ENCODE measurements at regions not wholly inside any gene's neighbourhood (a gene's known extent, or its start where the extent isn't known, plus 50 kb on each side); places are given as distances from the start of the nearest gene placed in this dataset.
A peak's percentile ranks its signal among the peaks of the same experiment; 100 is the strongest.

- H3K4me3 ChIP-seq (replicated peaks in 1 of 3; ENCODE audit: insufficient read depth in 1 of 3, low read depth in 1 of 3, low read length in 3 of 3) = no peak overlapping the region
- H3K9me3 ChIP-seq (replicated peaks; ENCODE audit: control insufficient read depth, insufficient read depth, low read length) = no peaks in the 10 kb centered on the region
- peak; percentile 13 for DNase-seq (ENCODE audit: low read depth, low spot score)
- peaks cover 0 to 7% of the 10 kb centered on the region in 2 experiments for H3K27me3 ChIP-seq (ENCODE audit: control insufficient read depth in 2 of 2, insufficient read depth in 2 of 2, low read length in 2 of 2)
- no peaks in the 10 kb centered on the region for H3K4me1 ChIP-seq (ENCODE audit: control insufficient read depth, extremely low read depth, insufficient read depth, low read length)
- H3K4me2 ChIP-seq (ENCODE audit: insufficient read depth, low read length) = no peak overlapping the region
- ChIA-PET POLR2A (no interaction called here), CTCF (interaction anchor here (0.6 to 1.5 kb wide), 2 partner anchors 11 to 784 kb away, joined by 3 read pairs; no protein-coding TSS in a partner anchor)
- no peak for TF ChIP-seq JUN (IDR thresholded peaks at IDR 0.05; ENCODE audit: borderline replicate concordance, insufficient read depth, insufficient read length, low read depth)
- TF ChIP-seq, protein P1, sequence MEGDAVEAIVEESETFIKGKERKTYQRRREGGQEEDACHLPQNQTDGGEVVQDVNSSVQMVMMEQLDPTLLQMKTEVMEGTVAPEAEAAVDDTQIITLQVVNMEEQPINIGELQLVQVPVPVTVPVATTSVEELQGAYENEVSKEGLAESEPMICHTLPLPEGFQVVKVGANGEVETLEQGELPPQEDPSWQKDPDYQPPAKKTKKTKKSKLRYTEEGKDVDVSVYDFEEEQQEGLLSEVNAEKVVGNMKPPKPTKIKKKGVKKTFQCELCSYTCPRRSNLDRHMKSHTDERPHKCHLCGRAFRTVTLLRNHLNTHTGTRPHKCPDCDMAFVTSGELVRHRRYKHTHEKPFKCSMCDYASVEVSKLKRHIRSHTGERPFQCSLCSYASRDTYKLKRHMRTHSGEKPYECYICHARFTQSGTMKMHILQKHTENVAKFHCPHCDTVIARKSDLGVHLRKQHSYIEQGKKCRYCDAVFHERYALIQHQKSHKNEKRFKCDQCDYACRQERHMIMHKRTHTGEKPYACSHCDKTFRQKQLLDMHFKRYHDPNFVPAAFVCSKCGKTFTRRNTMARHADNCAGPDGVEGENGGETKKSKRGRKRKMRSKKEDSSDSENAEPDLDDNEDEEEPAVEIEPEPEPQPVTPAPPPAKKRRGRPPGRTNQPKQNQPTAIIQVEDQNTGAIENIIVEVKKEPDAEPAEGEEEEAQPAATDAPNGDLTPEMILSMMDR (IDR thresholded peaks at IDR 0.05; ENCODE audit: extremely low read depth in 1 of 2, insufficient read depth in 1 of 2, low read depth in 1 of 2, low read length in 2 of 2) = peak; percentile 18 to 19
- no peaks in the 10 kb centered on the region for H3K79me2 ChIP-seq (ENCODE audit: control insufficient read depth, insufficient read depth, low read length)
- H3K27ac ChIP-seq (ENCODE audit: insufficient read depth, low read depth, low read length) = no peak overlapping the region
- no TSS peak for BruUV-seq (replicated peaks)
- dilution Hi-C loops (cut with MboI; ENCODE audit: extremely low pct_ligation_motif_present, low sequenced_read_pairs) (no loop called here), intact Hi-C loops (cut with micrococcal nuclease) (loop anchor here (5.0 kb wide), 1 partner anchor 1022 kb away; no protein-coding TSS in a partner anchor)
- H3K9ac ChIP-seq (replicated peaks; ENCODE audit: extremely low read depth, insufficient read depth, low read length) = no peak overlapping the region
- no peak for FAIRE-seq
- H3K9me1 ChIP-seq (replicated peaks; ENCODE audit: control insufficient read depth, extremely low read depth, insufficient read depth, low read length) = no peaks in the 10 kb centered on the region
- no peak overlapping the region for H2AFZ ChIP-seq (ENCODE audit: low read depth, low read length)
- no peaks in the 10 kb centered on the region for H4K20me1 ChIP-seq (replicated peaks; ENCODE audit: control insufficient read depth, extremely low read depth, insufficient read depth, low read length)
- H3K36me3 ChIP-seq (ENCODE audit: control insufficient read depth in 2 of 2, extremely low read depth in 1 of 2, insufficient read depth in 2 of 2, low read length in 2 of 2) = no peaks in the 10 kb centered on the region
Measured at GRCh38 chr4:16450724-16451123, 224.5 kb upstream of the TAPT1 start.

- dilution Hi-C loops (cut with MboI; ENCODE audit: extremely low pct_ligation_motif_present, low sequenced_read_pairs) = no loop called here
- DNase-seq (ENCODE audit: low read depth, low spot score) = no peak
- no peak overlapping the region for H3K27ac ChIP-seq (ENCODE audit: insufficient read depth, low read depth, low read length)
- intact Hi-C loops (cut with micrococcal nuclease) = loop anchor here (5.0 kb wide), 1 partner anchor 1022 kb away; no protein-coding TSS in a partner anchor
- no peaks in the 10 kb centered on the region for H4K20me1 ChIP-seq (replicated peaks; ENCODE audit: control insufficient read depth, extremely low read depth, insufficient read depth, low read length)
- H3K9me3 ChIP-seq (replicated peaks; ENCODE audit: control insufficient read depth, insufficient read depth, low read length) = no peaks in the 10 kb centered on the region
- BruUV-seq (replicated peaks) = no TSS peak
- H3K36me3 ChIP-seq (ENCODE audit: control insufficient read depth in 2 of 2, extremely low read depth in 1 of 2, insufficient read depth in 2 of 2, low read length in 2 of 2) = no peaks in the 10 kb centered on the region
- ChIA-PET CTCF (interaction anchor here (1.0 to 1.5 kb wide), 2 partner anchors 11 to 1022 kb away, joined by 3 to 5 read pairs; no protein-coding TSS in a partner anchor), POLR2A (no interaction called here)
- H3K4me2 ChIP-seq (ENCODE audit: insufficient read depth, low read length) = no peak overlapping the region
- no peak overlapping the region for H3K4me3 ChIP-seq (replicated peaks in 1 of 3; ENCODE audit: insufficient read depth in 1 of 3, low read depth in 1 of 3, low read length in 3 of 3)
- no peaks in the 10 kb centered on the region for H3K9me1 ChIP-seq (replicated peaks; ENCODE audit: control insufficient read depth, extremely low read depth, insufficient read depth, low read length)
- FAIRE-seq = no peak
- no peaks in the 10 kb centered on the region for H3K79me2 ChIP-seq (ENCODE audit: control insufficient read depth, insufficient read depth, low read length)
- TF ChIP-seq MYC (IDR thresholded peaks at IDR 0.05; ENCODE audit: low read depth, low read length) (no peak), FOS (IDR thresholded peaks at IDR 0.05; ENCODE audit: borderline replicate concordance, insufficient read depth, low read length) (no peak), POLR2AphosphoS5 (IDR thresholded peaks at IDR 0.05; ENCODE audit: insufficient read depth, low read depth, low read length) (no peak), JUN (IDR thresholded peaks at IDR 0.05; ENCODE audit: borderline replicate concordance, insufficient read depth, insufficient read length, low read depth) (no peak), EZH2 (IDR thresholded peaks at IDR 0.05; ENCODE audit: borderline replicate concordance, low read depth, low read length, severe bottlenecking) (no peak), GATA2 (IDR thresholded peaks at IDR 0.05; ENCODE audit: insufficient read depth, insufficient read length, low read depth, low read length) (no peak), POLR2A (IDR thresholded peaks at IDR 0.05; ENCODE audit: low read depth, low read length) (no peak)
- TF ChIP-seq, protein P2, sequence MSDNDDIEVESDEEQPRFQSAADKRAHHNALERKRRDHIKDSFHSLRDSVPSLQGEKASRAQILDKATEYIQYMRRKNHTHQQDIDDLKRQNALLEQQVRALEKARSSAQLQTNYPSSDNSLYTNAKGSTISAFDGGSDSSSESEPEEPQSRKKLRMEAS (IDR thresholded peaks at IDR 0.05; ENCODE audit: insufficient read depth, insufficient read length) = no peak
- TF ChIP-seq, protein P1 (IDR thresholded peaks at IDR 0.05; ENCODE audit: extremely low read depth in 1 of 2, insufficient read depth in 1 of 2, low read depth in 1 of 2, low read length in 2 of 2) = no peak
- no peaks in the 10 kb centered on the region for H3K4me1 ChIP-seq (ENCODE audit: control insufficient read depth, extremely low read depth, insufficient read depth, low read length)
- no peak overlapping the region for H3K9ac ChIP-seq (replicated peaks; ENCODE audit: extremely low read depth, insufficient read depth, low read length)
- no peak overlapping the region for H2AFZ ChIP-seq (ENCODE audit: low read depth, low read length)
- peaks cover 0 to 7% of the 10 kb centered on the region in 2 experiments for H3K27me3 ChIP-seq (ENCODE audit: control insufficient read depth in 2 of 2, insufficient read depth in 2 of 2, low read length in 2 of 2)
Measured at GRCh38 chr4:16450031-16450430, 223.8 kb upstream of the TAPT1 start.

Data from endothelial cell of umbilical vein (primary cell).